Testis (tissue), 2 donors: ENCODE measurements at regions not wholly inside any gene's neighbourhood (a gene's known extent, or its start where the extent isn't known, plus 50 kb on each side); places are given as distances from the start of the nearest gene placed in this dataset.

ENCODE experiments used
- CTCF ChIP-seq, 3 experiments: fragments of 450-650 bp in 2 of 3; fragments of 200-600 bp in 1 of 3; sonication (generic) in 1 of 3; IDR thresholded peaks; one replicate each; pipeline ENCODE4 v1.5.1; 2016 to 2019; ENCODE audit warnings: antibody characterized with exemption in 3 of 3, mild to moderate bottlenecking in 2 of 3, moderate library complexity in 1 of 3
- POLR2A ChIP-seq: fragments of 450-650 bp; IDR thresholded peaks from one replicate; pipeline ENCODE4 v1.6.1; 2017; ENCODE audit warnings: antibody characterized with exemption, mild to moderate bottlenecking, moderate library complexity

GRCh38 chr9:38154501-38155421 lies 85.7 kb upstream of the SHB start:
- TF ChIP-seq POLR2A: no peak
- no peak for TF ChIP-seq CTCF (IDR thresholded peaks at IDR 0.05)
